ENCODE measurements at regions not wholly inside any gene's neighbourhood (a gene's known extent, or its start where the extent isn't known, plus 50 kb on each side); places are given as distances from the start of the nearest gene placed in this dataset.

DNA sequence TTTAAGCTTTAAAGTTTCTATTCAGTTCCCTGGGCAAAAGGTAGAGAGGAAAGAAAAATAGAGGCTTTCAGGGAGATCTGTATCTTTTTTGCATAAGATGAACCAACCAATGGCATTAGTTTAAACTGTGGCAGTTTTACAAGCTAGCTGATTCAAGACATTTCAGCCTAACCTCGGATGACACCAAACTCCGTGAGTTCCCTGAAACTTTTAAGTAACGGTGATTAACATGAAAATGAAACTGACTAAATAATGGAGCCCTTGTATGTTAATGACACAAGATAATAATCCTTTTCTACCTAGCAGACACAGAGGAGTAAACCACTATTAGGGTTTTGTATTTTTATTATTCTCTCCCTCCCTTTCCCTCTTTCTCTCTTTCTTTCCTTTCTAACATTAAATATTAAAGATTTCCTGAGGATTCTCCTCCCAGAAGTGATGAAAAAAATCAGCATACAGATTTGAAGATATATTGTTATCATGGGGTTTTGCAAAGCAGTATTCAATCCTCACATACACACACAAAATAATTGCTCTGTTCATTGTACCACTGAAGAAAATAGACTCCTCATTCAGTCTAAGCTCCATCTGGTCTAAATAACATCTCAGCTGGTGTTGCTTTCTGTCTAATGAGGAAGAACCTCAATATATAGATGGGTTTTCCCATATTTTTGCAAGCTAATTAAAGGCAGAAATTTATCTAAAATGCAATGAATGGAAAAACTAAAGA lies 483.8 kb downstream of the NOVA1 start:
- TF ChIP-seq, protein P1, sequence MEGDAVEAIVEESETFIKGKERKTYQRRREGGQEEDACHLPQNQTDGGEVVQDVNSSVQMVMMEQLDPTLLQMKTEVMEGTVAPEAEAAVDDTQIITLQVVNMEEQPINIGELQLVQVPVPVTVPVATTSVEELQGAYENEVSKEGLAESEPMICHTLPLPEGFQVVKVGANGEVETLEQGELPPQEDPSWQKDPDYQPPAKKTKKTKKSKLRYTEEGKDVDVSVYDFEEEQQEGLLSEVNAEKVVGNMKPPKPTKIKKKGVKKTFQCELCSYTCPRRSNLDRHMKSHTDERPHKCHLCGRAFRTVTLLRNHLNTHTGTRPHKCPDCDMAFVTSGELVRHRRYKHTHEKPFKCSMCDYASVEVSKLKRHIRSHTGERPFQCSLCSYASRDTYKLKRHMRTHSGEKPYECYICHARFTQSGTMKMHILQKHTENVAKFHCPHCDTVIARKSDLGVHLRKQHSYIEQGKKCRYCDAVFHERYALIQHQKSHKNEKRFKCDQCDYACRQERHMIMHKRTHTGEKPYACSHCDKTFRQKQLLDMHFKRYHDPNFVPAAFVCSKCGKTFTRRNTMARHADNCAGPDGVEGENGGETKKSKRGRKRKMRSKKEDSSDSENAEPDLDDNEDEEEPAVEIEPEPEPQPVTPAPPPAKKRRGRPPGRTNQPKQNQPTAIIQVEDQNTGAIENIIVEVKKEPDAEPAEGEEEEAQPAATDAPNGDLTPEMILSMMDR (IDR thresholded peaks at IDR 0.05) = no peak
- no peak for TF ChIP-seq POLR2A (IDR thresholded peaks at IDR 0.05; ENCODE audit: low read depth)

Measured in esophagus muscularis mucosa (tissue), 3 donors.